AML-193 (cell line): ENCODE measurements at regions not wholly inside any gene's neighbourhood (a gene's known extent, or its start where the extent isn't known, plus 50 kb on each side); places are given as distances from the start of the nearest gene placed in this dataset.
"Not testable (repeated sequence)": the region's sequence is repeated elsewhere in the genome, so short reads cannot be mapped to it uniquely, and the experiment has no call there.

ENCODE experiments used
- DNase-seq, 2 experiments: peaks; one replicate each; lab custom pipeline; 2025; lab: John Stamatoyannopoulos, UW

GRCh38 chr4:162469977-162470376 lies 306.2 kb upstream of the FSTL5 start:
- no peak for DNase-seq

- not testable (repeated sequence) for DNase-seq
Measured at GRCh38 chr4:162465356-162465755, 301.6 kb upstream of the FSTL5 start.

DNA sequence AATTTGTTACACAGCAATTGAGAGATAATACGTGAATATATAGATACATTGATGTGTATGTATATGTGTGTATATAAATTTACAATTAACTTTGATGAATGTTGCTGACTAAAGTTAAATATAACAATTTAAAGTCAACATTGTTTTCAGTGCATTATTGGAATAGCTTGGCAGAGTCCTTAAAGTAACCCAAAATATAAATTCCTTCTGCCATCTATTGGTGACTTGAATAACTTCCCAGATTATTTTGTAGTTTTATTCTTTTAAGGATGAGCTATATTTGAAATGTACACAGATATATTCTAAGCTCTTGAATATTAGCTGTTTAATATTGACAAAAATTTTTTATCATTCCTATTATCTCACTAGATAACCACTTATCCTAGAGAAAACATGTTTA lies 298.2 kb upstream of the FSTL5 start:
- DNase-seq: peak; percentile 43 to 52

- no peak for DNase-seq
Measured at GRCh38 chr4:162458051-162458450, 294.3 kb upstream of the FSTL5 start.

GRCh38 chr4:162457071-162457865 lies 293.5 kb upstream of the FSTL5 start:
- no peak for DNase-seq

DNA sequence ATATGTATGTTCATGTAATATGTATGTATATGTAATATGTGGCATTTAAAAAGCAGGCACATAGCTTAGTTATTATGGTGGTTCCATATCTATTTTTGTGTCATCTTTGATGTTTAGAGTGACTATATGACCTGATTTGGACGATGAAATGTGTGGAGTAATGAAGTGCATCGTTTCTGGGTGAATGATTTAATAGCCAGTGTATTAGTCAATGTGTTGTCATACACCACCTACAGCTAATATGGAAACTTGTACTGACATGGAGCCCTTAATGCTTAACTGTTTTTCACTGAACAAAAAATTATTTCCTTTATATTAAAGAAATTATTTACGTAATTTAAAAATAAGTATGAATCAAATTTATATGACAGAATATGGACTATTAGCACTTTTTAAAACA lies 292.3 kb upstream of the FSTL5 start:
- no peak for DNase-seq

GRCh38 chr4:162450531-162451035 lies 286.8 kb upstream of the FSTL5 start:
- no peak for DNase-seq

GRCh38 chr4:162443510-162443909 lies 279.7 kb upstream of the FSTL5 start:
- DNase-seq: no peak

DNA sequence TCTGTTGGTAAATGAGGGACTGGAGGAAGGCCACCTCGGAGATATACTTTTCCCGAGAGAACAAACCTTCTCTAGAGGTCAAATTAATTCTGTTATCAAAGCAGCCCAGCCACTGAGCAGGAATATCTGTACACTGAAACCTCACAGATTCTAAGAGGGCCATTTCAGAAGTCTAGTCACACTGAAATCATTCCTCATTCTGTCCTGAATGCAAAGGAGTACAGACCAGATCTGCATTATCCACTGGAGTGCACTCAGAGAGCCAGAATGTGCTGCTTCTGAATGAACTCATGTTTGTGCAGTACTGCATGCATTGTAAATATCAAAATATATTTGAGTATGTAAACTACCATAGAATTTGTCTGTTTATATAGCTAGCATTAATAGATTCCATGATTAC lies 278.3 kb upstream of the FSTL5 start:
- no peak for DNase-seq

- DNase-seq: no peak
Measured at GRCh38 chr4:162422312-162422711, 258.5 kb upstream of the FSTL5 start.

DNA sequence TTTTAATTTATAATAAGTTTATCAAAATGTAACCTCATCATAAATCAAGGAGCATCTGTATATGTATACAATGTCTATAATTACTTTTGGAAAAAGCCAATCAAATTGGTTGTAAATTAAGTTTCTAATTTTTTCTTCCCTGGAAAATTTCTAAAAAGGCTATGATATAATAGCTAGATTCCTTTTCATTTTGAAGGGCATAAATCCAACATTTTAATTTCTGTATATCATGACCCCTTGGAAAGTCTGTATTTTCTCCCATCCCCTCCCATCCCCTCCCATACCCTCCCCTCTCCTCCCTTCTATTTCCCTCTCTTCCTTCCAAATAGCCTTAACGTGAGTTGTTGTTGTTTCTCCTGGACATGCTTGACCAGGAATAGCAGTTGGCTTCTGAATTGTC lies 247.1 kb upstream of the FSTL5 start:
- no peak for DNase-seq

- no peak for DNase-seq
Measured at GRCh38 chr4:162409048-162409447, 245.2 kb upstream of the FSTL5 start.

DNA sequence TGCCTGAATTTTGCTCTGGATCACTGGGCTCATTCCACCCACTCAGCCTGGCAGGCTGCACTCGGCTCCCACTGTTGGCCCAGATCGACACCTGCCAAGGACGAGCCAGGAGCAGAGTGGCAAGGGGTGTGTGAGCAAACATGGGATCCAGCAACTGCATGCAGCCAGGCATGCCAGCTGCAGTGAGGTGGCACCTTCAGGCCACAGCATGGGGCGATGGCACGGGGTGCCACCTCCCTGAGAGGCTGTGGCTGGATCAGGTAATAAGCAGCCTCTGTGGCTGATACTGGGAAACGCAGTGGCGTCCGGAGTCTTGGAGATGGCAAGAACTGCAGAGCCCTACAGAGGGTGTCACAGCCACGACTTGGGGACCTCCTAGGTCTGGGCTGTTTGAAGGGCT lies 244.5 kb upstream of the FSTL5 start:
- DNase-seq: no peak

GRCh38 chr4:162406637-162407365 lies 243.0 kb upstream of the FSTL5 start:
- no peak for DNase-seq

DNA sequence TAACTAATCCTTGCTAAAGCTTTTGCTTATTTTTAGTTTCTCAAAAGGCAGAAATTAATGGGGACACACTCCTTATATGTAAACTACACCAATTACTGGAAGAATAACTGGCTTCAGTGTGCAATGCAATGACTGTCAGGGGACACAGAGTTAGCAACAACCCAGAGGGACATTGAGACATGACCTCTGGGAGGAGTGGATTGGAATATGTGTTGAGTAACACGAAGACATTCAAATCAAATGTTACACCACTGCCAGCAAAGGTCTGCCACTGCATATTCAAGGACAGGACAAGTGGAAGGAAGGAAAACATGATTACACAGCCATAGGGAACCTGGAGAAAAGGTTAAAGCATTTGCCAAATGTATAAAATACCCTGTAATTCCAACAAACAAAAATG lies 240.1 kb upstream of the FSTL5 start:
- DNase-seq: peak; percentile 2 to 26

DNA sequence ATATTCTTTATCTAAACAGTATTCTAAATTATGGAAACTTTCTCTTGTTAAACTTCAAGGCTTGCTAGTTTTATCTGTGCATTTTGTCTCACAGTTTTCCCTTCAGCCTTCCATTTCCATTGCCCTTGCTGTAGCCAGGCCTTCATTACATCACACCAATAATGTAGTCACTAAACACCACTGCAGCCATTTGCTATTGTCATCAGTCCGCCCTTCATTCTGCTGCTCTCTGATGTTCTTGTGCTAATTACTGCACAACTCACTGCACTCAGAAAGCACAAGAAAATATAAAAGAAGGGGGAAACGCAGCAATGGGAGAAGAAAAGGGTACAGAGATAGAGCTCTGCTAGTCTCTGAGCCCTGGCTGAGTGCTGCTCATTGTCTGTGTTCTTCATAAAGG lies 239.6 kb upstream of the FSTL5 start:
- no peak for DNase-seq

GRCh38 chr4:162401021-162401420 lies 237.2 kb upstream of the FSTL5 start:
- peak; percentile 12 to 20 for DNase-seq

GRCh38 chr4:162392946-162393345 lies 229.1 kb upstream of the FSTL5 start:
- DNase-seq: no peak

GRCh38 chr4:162366146-162366545 lies 202.3 kb upstream of the FSTL5 start:
- DNase-seq: peak; percentile 90

- DNase-seq: peak; percentile 85 to 86
Measured at GRCh38 chr4:162364651-162365050, 200.9 kb upstream of the FSTL5 start.

DNA sequence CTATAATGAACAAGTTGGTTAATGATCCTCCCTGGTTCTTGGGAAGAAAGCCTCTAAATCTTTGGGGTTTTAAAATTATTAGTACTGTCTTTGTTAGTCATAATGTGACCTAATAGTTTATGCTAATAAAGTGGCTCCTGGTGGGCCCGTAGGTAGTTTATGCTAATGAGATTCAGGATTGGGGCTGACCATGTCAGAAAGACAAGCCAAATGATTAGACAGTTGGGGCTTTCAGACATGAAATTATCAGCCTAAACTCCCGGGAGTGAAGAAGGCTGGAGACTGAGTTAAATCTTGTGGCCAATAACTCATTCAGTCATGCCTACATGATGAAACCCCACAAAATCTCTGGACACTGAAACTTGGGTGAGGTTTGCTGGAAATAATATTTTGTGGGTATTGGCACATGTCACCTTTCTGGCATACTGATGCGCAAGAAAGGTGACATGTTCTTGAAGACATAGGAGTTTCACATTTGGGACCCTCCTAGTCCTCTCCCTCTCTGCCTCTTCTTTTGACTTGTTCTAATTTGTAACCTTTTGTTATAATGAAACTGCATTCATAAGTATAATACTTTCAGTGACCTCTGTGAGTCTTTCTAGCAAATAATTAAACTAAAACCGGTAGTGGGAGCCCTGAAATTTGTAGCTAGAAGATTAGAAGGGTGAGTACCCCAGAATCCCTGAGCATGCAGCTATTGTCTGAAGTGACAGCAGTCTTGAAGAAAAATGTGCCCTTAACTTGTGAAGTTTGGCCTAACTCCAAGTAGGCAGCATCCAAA lies 196.8 kb upstream of the FSTL5 start:
- no peak for DNase-seq

DNA sequence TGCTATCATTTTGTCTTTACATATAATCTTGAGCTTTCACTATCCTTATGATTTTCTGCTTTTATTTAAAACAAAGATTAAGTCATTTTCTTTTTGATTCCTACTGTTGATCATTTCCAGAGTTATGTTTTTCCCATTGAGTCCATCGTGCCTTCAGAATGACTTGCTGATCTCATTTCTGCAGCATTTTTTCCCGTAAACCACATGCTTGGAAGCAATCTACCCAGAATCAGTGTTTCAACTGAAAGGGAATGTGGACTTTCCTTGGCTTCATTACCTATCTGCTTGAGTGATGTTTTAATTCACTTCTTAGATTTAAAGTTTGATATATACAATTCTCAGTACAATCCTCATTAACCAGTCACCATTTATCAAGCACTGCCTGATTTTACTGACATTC lies 192.4 kb upstream of the FSTL5 start:
- no peak for DNase-seq
